Cardiac muscle cell (in vitro differentiated cells and primary cell): ENCODE measurements at regions not wholly inside any gene's neighbourhood (a gene's known extent, or its start where the extent isn't known, plus 50 kb on each side); places are given as distances from the start of the nearest gene placed in this dataset.

Experiments
- DNase-seq, 2 donors: peaks; one replicate each; pipeline versions ENCODE4 v3.0.0 to v3.0.0-alpha.2; 2010 to 2017; ENCODE audit warnings: low read depth in 1 of 2, low spot score in 1 of 2
- H3K27ac ChIP-seq: fragments of 200-600 bp; sonication (generic); 2 replicates; pipeline ENCODE4 v1.5.1; 2016
- H3K27me3 ChIP-seq: fragments of 200-600 bp; sonication (generic); 2 replicates; pipeline ENCODE4 v1.6.0; 2016; ENCODE audit warnings: control low read depth
- H3K36me3 ChIP-seq: fragments of 200-600 bp; sonication (generic); 2 replicates; pipeline ENCODE4 v1.5.1; 2016; ENCODE audit warnings: control low read depth
- H3K4me1 ChIP-seq: fragments of 200-600 bp; sonication (generic); 2 replicates; pipeline ENCODE4 v1.8.1; 2017; ENCODE audit warnings: low read depth, mild to moderate bottlenecking, mixed run types
- H3K4me3 ChIP-seq: fragments of 200-600 bp; sonication (generic); 2 replicates; pipeline ENCODE4 v1.5.1; 2016; ENCODE audit warnings: mild to moderate bottlenecking
- H3K9me3 ChIP-seq: fragments of 200-600 bp; sonication (generic); 2 replicates; pipeline ENCODE4 v1.5.1; 2017; ENCODE audit warnings: low read depth, mild to moderate bottlenecking, control low read depth
- TF ChIP-seq, protein P1 (sequence below): IDR thresholded peaks from 2 replicates; pipeline ENCODE4 v1.5.1; 2012; ENCODE audit warnings: low read depth, mild to moderate bottlenecking, low read length

DNA sequence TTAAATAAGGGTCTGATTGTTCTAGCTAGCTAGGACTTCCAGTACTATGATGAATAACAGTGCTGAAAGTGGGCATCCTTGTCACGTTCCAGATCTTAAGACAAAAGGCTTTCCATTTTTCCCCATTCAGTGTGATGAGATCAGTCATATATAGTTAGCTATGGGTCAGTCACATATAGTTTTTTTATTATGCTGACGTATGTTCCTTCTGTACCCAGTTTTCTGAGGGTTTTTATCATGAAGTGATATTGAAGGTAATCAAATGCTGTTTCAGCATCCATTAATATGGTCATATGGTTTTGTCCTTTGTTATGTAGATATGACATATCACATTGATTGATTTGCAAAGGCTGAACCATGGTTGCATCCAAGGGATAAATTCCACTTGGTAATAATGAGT is 800.1 kb upstream of the FBXO33 start:
- no peaks in the 10 kb centered on the region for H3K36me3 ChIP-seq
- H3K27ac ChIP-seq = no peak overlapping the region
- H3K9me3 ChIP-seq = no peaks in the 10 kb centered on the region
- no peak overlapping the region for H3K4me3 ChIP-seq
- TF ChIP-seq, protein P1, sequence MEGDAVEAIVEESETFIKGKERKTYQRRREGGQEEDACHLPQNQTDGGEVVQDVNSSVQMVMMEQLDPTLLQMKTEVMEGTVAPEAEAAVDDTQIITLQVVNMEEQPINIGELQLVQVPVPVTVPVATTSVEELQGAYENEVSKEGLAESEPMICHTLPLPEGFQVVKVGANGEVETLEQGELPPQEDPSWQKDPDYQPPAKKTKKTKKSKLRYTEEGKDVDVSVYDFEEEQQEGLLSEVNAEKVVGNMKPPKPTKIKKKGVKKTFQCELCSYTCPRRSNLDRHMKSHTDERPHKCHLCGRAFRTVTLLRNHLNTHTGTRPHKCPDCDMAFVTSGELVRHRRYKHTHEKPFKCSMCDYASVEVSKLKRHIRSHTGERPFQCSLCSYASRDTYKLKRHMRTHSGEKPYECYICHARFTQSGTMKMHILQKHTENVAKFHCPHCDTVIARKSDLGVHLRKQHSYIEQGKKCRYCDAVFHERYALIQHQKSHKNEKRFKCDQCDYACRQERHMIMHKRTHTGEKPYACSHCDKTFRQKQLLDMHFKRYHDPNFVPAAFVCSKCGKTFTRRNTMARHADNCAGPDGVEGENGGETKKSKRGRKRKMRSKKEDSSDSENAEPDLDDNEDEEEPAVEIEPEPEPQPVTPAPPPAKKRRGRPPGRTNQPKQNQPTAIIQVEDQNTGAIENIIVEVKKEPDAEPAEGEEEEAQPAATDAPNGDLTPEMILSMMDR = no peak
- no peaks in the 10 kb centered on the region for H3K4me1 ChIP-seq
- no peaks in the 10 kb centered on the region for H3K27me3 ChIP-seq
- DNase-seq = no peak

DNA sequence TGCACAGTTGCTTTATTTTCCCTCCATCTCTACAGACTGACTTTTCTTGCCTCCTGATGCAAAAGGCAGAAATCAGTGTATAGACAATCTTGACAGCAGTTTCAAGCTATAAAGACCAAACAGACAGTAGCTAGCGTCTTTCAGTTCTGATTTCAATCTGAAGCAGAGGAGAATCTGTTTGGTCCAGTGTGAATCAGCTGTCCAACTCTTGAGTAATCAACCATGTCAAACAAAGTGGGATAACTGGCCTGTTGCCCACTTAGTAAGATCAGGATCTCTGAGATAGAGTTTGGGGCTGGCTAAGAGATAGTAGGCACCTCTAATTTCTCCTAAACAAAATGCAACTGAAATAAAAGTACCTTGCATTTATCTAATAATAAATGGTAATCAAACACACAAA is 797.4 kb upstream of the FBXO33 start:
- Histone ChIP-seq H3K27ac (no peak overlapping the region), H3K36me3 (no peaks in the 10 kb centered on the region), H3K4me1 (no peaks in the 10 kb centered on the region), H3K27me3 (no peaks in the 10 kb centered on the region), H3K9me3 (no peaks in the 10 kb centered on the region), H3K4me3 (no peak overlapping the region)
- DNase-seq = no peak
- TF ChIP-seq, protein P1 = no peak

DNA sequence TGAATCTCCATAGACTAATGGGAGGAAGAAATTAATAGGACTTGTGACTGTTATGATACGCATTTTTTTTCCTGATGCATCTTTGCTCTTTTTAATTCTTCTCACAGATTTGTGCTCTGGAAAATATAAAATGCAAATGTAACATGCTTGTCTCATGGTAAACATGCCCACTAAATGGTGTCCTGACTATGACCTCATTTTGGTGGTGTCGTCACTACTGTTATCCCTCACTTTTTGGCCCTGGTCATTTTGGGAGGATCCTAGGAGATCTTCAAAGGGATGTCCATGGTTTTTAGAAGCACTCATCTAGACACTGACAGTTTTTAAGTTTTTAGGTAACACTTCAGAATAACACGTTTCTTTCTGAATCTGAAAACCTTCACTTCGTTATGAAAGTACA is 790.8 kb upstream of the FBXO33 start:
- H3K27me3 ChIP-seq = no peaks in the 10 kb centered on the region
- TF ChIP-seq, protein P1 = no peak

DNA sequence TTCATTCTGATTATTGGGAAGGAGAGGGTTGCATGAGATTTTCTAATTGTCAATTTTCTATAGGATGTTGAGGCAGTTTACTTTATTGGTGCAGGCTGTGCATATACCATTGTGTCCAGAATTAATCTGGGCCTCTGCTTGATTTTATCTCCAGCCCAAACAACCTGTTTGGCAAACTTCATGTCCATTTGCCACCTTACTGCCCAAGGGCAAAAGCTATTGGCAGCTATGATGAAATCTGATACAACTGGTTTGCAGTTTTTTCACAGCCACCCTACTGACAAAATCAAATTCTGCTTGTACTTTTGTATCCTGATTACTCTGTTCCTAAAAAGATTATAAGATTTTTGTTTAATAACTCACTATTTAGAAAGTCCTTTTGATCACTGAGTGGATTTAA is 789.2 kb upstream of the FBXO33 start:
- Histone ChIP-seq H3K36me3 (no peaks in the 10 kb centered on the region), H3K4me3 (no peak overlapping the region), H3K4me1 (no peaks in the 10 kb centered on the region), H3K27ac (no peak overlapping the region), H3K27me3 (no peaks in the 10 kb centered on the region), H3K9me3 (no peaks in the 10 kb centered on the region)
- TF ChIP-seq, protein P1 = no peak
- no peak for DNase-seq

More for the DNA sequence above, 790.8 kb upstream of the FBXO33 start:
- H3K9me3 ChIP-seq = no peaks in the 10 kb centered on the region
- no peaks in the 10 kb centered on the region for H3K4me1 ChIP-seq
- DNase-seq = no peak
- no peaks in the 10 kb centered on the region for H3K36me3 ChIP-seq
- H3K27ac ChIP-seq = no peak overlapping the region
- no peak overlapping the region for H3K4me3 ChIP-seq

DNA sequence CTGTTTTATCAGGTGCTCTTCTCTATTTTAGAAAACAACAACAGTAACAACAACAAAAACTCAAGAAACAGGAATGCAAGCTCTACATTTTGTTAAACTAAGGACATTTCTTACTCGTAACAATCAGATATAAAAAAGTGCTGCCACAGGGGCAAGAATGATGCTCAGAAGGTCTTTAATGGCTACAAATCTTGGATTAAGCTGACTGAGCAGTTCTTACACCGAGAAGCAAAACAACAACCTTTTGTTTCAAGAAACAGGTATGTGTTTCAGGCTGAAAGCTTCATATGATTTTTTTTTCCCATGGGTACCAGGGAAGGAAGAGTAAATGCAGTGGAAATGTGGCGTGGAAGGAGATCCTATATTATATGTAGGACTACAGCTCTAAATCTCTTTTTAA is 786.8 kb upstream of the FBXO33 start:
- H3K36me3 ChIP-seq = no peaks in the 10 kb centered on the region
- H3K4me3 ChIP-seq = no peak overlapping the region
- TF ChIP-seq, protein P1 = no peak
- H3K9me3 ChIP-seq = no peaks in the 10 kb centered on the region
- DNase-seq = no peak
- no peaks in the 10 kb centered on the region for H3K27me3 ChIP-seq
- H3K4me1 ChIP-seq = no peaks in the 10 kb centered on the region
- no peak overlapping the region for H3K27ac ChIP-seq
